ENCODE measurements at regions not wholly inside any gene's neighbourhood (a gene's known extent, or its start where the extent isn't known, plus 50 kb on each side); places are given as distances from the start of the nearest gene placed in this dataset.

DNA sequence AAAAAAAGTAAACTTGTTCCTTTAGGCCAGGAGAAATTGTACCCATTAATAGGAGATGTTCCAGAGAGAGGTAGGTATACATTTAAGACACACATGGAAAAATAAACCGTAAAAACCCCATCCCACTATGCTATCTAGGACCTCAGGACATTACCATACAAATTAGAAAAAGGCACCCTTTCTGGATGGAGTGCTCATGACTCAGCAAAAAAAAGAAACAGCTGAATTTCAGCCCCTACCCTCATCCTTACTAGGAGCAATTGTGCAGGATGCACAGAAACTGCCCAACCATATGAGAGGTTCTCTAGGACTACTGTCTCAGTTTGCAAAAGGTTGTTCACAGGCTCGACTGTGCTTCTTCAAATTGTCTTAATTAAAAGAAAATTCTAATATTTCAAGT lies 368.2 kb downstream of the HINT1 start:
- no peak overlapping the region for H3K4me2 ChIP-seq
- 4% methylated on average over 2 of the region's 2 CpGs for WGBS (ENCODE audit: low lambda C conversion rate)
- H3K9me2 ChIP-seq: 0 out of 2 replicates have a peak, but pooled peaks cover 4% of the 10 kb centered on the region
- H3K27me3 ChIP-seq (ENCODE audit: insufficient read depth): no peaks in the 10 kb centered on the region
- no peaks in the 10 kb centered on the region for H4K20me1 ChIP-seq (ENCODE audit: insufficient read depth)
- no peaks in the 10 kb centered on the region for H3K79me2 ChIP-seq (ENCODE audit: insufficient read depth)
- H3K9me3 ChIP-seq: no peaks in the 10 kb centered on the region
- TF ChIP-seq ZBTB33 (IDR thresholded peaks at IDR 0.05; ENCODE audit: borderline replicate concordance, low read depth): no peak
- TF ChIP-seq GATA2 (CRISPR knock-in tag; IDR thresholded peaks at IDR 0.05): no peak
- TF ChIP-seq CTCF (IDR thresholded peaks at IDR 0.05): no peak
- TF ChIP-seq POLR2AphosphoS5 (IDR thresholded peaks at IDR 0.05; ENCODE audit: low read depth, low read length): no peak
- no peak overlapping the region for H3K27ac ChIP-seq (ENCODE audit: low read depth in 2 of 2, low read length in 1 of 2)
- H3K9ac ChIP-seq: no peak overlapping the region
- POLR2A ChIA-PET: no interaction called here
- H3K36me3 ChIP-seq (replicated peaks in 1 of 2; ENCODE audit: control insufficient read depth in 1 of 2, insufficient read depth in 2 of 2, low read length in 1 of 2): no peaks in the 10 kb centered on the region
- H3F3A ChIP-seq (replicated peaks; ENCODE audit: insufficient read depth): no peaks in the 10 kb centered on the region
- CTCF ChIA-PET: no interaction called here
- DNase-seq: no peak
- no peaks in the 10 kb centered on the region for H3K4me1 ChIP-seq (ENCODE audit: control insufficient read depth in 1 of 2, insufficient read depth in 2 of 2, low read depth in 1 of 2, low read length in 1 of 2)
- no peak overlapping the region for H2AFZ ChIP-seq (ENCODE audit: low read depth)
- no peak overlapping the region for H3K4me3 ChIP-seq (ENCODE audit: low read depth in 2 of 2, low read length in 1 of 2)

GRCh38 chr5:130796032-130796431 lies 369.0 kb downstream of the HINT1 start:
- Histone ChIP-seq H2AFZ (ENCODE audit: low read depth) (no peak overlapping the region), H3K79me2 (ENCODE audit: insufficient read depth) (no peaks in the 10 kb centered on the region), H3K9me2 (0 out of 2 replicates have a peak, but pooled peaks cover 4% of the 10 kb centered on the region), H3K9ac (no peak overlapping the region), H3K4me3 (ENCODE audit: low read depth in 2 of 2, low read length in 1 of 2) (no peak overlapping the region), H3K36me3 (replicated peaks in 1 of 2; ENCODE audit: control insufficient read depth in 1 of 2, insufficient read depth in 2 of 2, low read length in 1 of 2) (no peaks in the 10 kb centered on the region), H3K27me3 (ENCODE audit: insufficient read depth) (no peaks in the 10 kb centered on the region), H3F3A (replicated peaks; ENCODE audit: insufficient read depth) (no peaks in the 10 kb centered on the region), H4K20me1 (ENCODE audit: insufficient read depth) (no peaks in the 10 kb centered on the region), H3K27ac (ENCODE audit: low read depth in 2 of 2, low read length in 1 of 2) (no peak overlapping the region), H3K4me2 (no peak overlapping the region), H3K4me1 (ENCODE audit: control insufficient read depth in 1 of 2, insufficient read depth in 2 of 2, low read depth in 1 of 2, low read length in 1 of 2) (no peaks in the 10 kb centered on the region), H3K9me3 (no peaks in the 10 kb centered on the region)
- no peak for TF ChIP-seq ELF1 (IDR thresholded peaks at IDR 0.05)
- TF ChIP-seq EP300 (IDR thresholded peaks at IDR 0.05; ENCODE audit: borderline replicate concordance in 1 of 2, low read depth in 1 of 2, low read length in 1 of 2): no peak
- no peak for TF ChIP-seq TCF12 (IDR thresholded peaks at IDR 0.05)
- TF ChIP-seq SMC3 (IDR thresholded peaks at IDR 0.05; ENCODE audit: low read depth, low read length): no peak
- TF ChIP-seq JUND (IDR thresholded peaks at IDR 0.05): no peak
- no peak for TF ChIP-seq SIN3A (IDR thresholded peaks at IDR 0.05; ENCODE audit: borderline replicate concordance, low read depth, low read length)
- no peak for TF ChIP-seq MEF2A (IDR thresholded peaks at IDR 0.05; ENCODE audit: borderline replicate concordance, low read depth)
- TF ChIP-seq PBX3 (IDR thresholded peaks at IDR 0.05): no peak
- no peak for TF ChIP-seq TAF1 (IDR thresholded peaks at IDR 0.05; ENCODE audit: borderline replicate concordance, low read depth, low read length)
- TF ChIP-seq RXRA (IDR thresholded peaks at IDR 0.05; ENCODE audit: borderline replicate concordance, low read depth): no peak
- no peak for TF ChIP-seq GATA2 (CRISPR knock-in tag; IDR thresholded peaks at IDR 0.05)
- TF ChIP-seq, protein P1, sequence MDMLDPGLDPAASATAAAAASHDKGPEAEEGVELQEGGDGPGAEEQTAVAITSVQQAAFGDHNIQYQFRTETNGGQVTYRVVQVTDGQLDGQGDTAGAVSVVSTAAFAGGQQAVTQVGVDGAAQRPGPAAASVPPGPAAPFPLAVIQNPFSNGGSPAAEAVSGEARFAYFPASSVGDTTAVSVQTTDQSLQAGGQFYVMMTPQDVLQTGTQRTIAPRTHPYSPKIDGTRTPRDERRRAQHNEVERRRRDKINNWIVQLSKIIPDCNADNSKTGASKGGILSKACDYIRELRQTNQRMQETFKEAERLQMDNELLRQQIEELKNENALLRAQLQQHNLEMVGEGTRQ (IDR thresholded peaks at IDR 0.05; ENCODE audit: borderline replicate concordance, low read depth, low read length): no peak
- ChIA-PET POLR2A (no interaction called here), CTCF (no interaction called here)
- DNase-seq: no peak
- WGBS (ENCODE audit: low lambda C conversion rate): 41% methylated on average over 2 of the region's 2 CpGs
